Activated CD8-positive, alpha-beta memory T cell treated with anti-CD3 and anti-CD28 coated beads, Interleukin-2, amount 50 U/mL, for 4 hours (primary cell): ENCODE measurements at regions not wholly inside any gene's neighbourhood (a gene's known extent, or its start where the extent isn't known, plus 50 kb on each side); places are given as distances from the start of the nearest gene placed in this dataset.
"Not testable (repeated sequence)": the region's sequence is repeated elsewhere in the genome, so short reads cannot be mapped to it uniquely, and the experiment has no call there.

ENCODE experiments used
- DNase-seq: peaks from one replicate; pipeline ENCODE4 v3.0.0-alpha.2; 2020

DNA sequence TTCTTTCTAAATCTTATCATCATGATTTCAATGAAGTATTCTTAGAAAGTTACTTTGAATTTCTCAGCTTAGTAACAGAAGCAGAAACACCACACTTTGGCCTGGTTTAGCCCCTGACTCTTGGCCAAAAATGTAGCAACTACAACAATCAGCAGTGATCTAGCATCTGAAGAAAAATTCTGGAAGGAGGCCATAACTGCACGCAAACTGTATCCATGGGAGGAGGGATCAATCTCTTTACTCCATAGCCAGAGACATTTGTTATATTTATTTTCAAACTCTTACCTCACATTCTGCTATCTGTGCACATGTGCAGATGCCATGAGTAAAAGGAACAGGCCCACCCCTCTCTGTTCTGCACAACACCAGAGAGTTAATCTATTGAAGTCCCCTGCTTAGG is 251.0 kb upstream of the P2RY1 start:
- DNase-seq: no peak

DNA sequence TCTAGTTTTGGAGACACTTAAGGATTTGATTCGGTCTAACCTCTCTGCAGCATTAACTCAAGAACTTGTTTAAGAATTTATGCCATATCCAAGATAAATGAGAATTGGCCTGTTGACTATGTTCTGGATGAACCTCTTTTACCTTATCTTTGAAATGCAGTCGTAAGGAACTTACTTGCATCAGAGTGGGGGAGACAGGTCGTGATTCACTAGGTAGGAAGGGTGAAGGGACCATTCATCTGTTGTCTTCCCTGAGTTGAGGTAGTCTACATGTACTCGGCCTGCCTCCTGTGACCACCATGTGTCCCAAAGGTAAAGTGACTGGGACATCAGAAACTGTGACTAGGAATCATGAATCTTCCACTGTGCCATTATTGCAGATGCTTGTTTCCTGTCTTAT is 248.0 kb upstream of the P2RY1 start:
- no peak for DNase-seq

DNA sequence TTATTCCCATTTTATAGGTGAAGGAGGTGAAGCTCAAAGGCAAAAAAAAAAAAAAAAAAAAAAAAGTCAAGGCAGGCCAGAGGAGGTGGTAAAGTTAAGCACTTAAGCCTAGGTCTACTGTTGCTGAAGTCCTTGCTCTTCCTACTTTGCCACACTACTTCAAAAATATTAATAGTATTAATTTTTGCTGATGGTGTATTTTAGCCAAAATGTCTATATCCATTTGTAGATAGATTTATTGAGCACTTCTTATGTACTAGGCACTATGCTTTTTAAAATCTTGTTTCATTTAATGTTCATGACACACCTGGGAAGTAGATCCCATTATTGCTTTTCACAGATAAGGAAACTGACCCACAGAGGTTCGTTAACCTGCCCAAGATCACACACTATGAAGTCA is 247.1 kb upstream of the P2RY1 start:
- DNase-seq: no peak

DNA sequence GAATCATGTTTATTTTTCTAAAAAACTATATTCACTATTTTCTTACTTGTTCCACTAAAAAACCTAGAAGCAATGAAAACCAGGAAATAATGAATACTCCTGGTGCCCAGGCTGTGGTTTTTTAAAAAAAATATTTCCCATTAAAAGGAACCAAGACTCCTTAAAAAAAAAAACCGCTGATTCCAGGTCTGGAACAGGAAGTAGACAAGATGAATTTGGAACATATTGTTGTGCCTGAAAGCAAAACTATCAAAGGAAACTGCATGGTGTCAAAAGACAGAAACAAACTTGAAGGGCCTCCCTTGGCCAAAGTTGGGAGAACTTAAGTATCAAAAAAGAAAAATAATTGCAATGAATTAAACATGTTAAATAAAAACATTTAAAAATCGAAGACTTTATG is 245.3 kb upstream of the P2RY1 start:
- no peak for DNase-seq

DNA sequence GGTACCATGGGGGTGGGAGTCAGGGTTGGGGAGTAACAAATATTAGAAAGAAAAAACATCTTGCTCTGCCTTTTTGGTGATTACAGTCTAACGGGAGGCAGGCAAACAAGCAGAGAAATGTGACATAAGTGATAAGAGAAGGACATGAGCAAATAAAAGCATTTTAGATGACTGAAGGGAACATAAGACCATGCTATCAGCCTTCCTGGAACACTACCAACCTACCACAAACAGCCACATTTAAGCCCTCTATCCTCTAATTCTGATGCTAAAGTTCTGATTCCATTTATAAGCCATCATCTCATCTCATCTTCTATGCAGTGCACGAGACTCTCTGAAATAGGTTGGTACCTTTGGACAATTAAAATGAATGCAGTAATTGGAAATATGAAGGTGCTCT is 243.4 kb upstream of the P2RY1 start:
- DNase-seq: no peak

DNA sequence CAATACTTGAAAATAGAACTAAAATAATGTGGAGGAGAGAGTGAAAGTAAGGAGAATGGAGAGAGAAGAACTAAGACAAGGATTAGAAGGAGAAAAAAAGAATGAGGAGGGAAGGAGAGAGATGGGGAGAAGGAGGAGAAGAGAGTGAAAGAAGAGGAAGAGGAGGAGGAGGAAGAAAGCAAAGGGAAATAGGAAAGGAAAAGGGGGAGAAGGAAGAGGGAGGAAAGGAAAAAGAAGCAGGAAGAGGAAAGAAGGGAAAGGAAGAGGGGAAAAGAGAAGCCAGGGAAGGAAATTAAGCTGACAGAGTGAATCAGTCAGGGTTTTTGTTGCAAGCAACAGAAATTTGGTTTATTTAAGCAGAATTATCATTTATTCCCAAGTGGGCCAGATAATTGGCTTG is 241.7 kb upstream of the P2RY1 start:
- DNase-seq: no peak

DNA sequence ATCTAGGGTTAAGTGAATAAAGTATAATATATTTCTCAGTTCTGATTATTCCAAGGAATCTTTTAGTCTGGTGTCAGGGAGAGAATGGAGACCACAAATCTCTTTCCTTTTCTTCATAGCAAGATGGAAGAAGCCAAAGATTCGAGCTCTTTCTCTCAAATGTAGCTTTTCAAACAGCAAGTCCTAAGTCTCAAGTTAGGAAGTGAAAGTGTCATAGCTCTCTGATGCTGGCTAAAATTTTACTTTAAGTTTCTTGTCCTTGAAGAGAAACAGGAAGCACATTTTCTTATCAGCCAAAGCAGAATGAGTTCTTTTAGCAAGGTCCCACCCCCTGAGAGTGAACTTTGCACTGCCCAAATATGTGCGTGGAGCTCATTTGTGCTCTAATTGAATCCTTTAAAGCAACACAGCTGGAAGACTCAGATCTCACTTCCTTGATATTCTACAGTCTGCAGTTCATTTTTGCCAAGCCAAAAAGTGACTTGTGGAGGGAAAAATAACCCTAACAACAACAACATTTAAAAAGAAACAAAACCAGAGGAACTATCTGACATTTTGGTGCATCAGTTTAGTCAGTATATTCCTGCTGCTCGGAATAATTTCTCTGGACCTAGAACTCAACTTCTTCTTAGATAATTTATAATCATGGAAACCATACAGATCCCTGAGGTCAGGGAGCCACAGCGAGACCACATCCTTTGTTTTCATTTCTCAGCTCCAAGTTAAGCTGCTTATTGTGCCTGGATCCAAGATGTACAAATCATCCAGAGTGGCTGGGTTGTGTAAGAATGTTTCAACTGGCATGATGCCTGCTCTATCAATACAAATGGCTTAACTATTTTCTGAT is 238.7 kb upstream of the P2RY1 start:
- DNase-seq: no peak

DNA sequence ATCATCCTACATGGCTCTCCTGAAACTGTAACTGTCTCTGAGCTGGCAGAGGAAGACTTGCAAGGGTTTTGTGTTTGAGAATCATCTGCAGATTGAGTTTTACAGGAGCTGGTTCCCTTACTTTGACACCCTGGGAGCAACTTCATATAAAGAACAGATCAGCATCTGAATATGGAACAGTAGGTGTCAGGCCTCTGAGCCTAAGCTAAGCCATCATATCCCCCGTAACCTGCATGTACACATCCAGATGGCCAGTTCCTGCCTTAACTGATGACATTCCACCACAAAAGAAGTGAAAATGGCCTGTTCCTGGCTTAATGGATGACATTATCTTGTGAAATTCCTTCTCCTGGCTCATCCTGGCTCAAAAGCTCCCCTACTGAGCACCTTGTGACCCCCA is 238.1 kb upstream of the P2RY1 start:
- DNase-seq: not testable (repeated sequence)

DNA sequence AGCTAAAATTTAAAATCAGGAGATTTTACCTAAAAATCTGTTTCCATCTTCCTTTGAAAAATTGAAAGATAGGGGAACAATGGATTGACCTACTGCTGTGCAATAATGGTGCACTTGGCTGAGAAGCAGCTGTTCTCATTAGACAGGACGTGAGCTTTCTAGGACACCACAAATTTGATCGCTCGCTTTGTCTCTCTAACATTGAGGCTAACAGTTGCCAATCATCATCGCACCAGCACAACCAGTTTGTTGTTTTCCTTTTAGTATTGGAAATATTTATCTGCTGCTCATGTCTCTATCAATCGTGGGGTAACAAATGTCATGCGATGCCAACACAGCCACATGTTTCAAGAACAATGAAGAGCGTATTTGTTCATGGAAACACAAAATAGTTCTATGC is 228.8 kb upstream of the P2RY1 start:
- no peak for DNase-seq

DNA sequence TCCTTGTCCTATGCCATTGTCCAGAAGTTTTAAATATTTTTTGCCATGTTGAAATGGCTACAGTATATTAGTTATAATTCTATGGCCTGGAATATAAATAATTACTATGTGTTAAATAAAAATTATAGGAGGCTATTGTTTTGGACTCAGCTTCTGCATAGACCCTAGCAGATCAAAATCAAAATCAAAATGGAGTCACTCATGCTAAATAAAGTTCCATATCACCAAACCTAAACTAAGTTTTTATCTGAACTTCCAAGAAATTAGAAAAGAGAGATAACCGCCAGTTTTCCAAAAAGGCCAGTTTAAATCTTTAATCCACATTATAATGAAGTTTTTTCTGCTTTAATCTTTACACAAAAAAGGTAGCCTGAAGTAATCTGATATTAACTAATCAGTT is 227.8 kb upstream of the P2RY1 start:
- no peak for DNase-seq

DNA sequence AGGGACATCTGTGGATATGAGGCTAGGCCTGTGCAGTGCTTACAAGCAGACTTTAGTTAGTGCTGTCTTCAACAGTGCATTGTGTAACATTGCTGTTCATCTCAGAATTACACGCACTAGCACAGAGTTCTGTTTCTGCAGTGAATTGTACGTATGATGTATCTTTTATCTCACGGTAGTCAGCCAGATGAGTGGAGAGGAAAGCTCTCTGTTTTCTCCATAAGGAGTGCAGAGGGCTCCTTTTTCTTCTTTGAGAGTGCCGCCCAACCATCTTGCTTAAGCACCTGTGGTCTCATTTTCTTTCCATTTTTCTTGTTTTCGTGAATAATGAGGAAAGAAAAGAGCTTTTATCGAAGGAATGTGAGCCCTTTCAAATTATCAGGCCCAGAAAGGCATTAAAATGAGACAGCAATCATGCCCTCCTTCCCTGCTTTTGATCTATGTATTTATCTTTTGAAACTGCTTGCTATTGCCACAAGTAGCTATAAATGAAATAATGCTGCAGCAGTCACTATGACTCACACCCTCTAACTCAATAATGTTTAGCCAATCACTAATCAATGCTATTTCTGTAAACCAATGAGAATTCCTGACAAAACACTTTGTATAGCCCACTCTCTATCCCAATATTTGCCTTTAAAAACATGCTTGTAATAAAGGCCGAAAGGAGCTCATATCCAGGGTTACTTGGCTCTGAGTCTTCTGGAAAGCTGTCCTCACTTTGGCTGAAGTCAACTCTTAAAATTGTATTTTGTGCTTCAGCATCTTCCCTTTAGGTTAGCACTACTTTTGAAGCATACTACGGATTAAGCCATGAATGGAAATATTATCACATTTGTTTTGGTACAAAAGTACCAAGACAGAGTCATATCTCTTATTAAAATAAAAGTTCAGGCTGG is 226.0 kb upstream of the P2RY1 start:
- no peak for DNase-seq

DNA sequence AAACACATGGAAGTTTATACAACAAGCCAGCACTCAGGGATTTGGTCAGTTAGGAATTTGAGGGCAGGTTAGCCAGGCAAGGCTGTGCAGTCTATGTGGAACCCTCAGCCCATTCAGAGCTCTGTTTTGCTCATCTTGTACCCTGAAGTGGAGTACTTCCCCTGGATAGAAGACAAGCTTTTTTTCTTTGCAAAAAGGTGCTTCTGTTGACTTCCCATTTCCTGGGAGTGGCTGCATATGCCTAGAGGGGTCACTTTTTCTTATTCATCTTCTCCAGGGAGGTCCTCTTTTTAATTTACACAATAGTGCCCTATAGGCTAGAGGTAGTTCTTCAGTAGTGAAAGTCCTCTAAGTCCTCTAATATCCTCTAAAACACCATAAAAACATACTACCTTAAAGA is 225.0 kb upstream of the P2RY1 start:
- DNase-seq: no peak

DNA sequence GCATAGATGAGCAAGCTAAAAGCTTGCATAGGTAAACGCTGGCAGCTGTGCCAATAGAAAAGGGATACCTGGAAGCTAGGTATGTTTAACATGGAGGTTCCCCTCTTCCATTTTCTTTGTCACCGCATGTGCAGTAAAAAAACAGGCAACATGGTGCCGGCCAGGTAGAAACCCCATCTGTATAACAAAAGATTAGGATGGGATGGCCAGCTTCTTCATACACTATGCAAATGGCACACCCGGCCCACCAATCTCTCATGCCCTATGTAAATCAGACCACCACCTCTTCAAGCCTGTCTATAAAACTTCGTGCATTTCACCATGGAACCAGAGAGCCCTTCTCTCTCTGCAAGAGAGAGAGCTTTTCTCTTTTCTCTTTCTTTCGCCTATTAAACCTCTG is 224.3 kb upstream of the P2RY1 start:
- no peak for DNase-seq

DNA sequence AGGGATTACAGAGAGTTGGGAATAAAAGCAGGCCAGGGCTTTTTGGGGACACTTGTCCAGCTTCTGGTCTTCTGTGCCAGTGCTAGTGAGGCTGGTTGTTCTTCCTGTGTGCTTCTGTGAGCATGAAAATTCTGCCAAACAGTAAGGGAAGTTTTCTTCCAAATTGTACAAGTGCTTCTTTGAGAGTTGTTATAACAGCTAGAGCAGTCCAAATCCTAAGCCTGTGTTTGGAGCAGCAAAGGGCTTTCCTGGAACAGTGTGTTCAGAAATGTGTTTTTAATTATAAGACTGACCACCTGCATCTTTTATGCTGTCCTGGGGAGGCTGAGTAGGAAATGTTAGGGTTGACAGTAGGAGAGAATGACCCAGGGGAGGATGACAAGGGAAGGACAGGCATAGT is 223.0 kb upstream of the P2RY1 start:
- DNase-seq: no peak

DNA sequence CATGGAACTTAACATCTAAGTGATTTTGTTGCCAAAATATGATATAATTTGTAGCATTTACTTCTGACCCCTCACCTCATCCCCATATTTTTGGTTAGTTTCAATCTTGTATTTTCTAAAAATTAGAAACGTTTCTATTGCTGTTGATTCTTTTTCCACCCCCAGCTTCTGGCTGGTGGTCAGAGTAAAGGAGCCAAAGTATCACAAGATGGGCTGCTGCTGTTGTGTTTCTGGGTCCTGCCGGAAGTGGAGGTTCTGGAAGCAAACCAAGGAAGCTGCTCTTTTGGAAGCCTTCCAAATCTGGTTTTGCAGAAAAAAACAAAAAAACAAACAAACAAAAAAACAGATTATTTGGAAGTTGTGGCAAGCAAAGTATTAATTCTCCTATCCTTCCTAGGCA is 221.1 kb upstream of the P2RY1 start:
- DNase-seq: no peak

DNA sequence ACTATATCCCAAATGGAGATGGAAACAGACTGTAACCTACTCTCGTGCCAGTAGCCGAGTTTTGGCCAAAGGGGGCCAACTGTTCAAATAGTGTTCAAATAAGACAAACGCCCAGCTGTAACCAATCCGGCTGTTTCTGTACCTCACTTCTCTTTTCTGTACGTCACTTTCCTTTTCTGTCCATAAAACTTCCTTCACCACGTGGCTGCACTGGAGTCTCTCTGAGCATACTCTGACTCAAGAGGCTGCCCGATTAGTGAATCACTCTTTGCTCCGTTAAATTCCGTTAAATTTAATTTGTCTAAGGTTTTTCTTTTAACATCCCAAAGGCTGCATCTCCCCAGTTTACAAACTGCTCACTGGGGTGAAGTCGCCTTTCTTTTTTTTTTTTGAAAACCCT is 219.2 kb upstream of the P2RY1 start:
- no peak for DNase-seq

DNA sequence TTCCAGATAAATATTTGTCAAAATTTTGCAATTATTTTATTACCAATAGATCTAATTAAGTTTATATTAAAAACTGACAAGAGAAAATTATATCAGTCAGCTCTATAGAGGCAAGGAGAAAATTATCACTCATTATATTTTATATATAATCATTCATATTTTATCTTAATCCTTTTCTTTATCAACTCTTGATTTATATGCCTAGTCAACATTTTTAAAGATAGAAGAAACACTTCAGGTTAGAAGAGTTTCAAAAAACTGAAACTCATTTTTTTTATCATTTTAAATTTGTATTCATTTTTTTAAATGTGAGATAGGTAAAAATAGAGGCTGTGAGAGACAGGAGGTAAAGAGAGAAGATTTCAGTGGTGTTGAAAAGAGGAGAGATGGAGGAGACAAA is 217.3 kb upstream of the P2RY1 start:
- no peak for DNase-seq

DNA sequence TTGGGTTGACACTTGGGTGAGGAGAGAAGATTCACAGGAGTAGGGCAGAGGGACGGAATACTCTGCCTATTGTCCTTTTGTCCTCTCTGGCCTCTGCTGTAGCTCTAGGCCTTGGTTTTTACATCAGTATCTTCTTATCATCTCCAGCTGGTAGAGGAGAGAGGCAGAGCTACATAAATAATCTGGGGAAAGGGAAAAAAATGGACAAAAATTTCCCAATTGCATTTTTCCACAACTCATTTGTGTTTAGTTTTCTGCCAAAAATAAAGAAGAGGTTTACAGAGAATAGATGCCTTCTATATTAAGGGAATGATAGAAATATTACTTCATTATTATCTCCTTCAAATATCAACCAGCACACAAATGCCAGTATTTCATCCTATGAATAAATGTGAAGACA is 216.4 kb upstream of the P2RY1 start:
- DNase-seq: no peak

DNA sequence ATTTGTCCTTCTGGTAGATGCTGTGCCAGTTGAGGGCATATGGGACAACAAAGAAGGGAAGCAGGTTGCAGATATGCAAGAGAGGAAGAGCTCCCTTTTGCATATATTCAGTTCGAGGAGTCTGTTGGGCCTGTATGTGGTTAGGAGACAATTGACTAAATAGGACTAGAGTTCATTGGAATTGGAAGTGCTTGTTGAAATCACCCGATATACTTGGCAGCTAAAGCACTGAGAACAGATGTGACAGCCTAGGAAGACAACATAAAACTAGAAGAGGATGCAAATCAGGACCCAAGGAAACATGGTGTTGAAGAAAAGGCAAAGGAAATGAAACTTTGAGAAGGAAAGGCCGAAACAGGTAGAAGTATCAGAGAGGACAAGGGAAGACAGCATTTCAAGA is 215.2 kb upstream of the P2RY1 start:
- DNase-seq: no peak

DNA sequence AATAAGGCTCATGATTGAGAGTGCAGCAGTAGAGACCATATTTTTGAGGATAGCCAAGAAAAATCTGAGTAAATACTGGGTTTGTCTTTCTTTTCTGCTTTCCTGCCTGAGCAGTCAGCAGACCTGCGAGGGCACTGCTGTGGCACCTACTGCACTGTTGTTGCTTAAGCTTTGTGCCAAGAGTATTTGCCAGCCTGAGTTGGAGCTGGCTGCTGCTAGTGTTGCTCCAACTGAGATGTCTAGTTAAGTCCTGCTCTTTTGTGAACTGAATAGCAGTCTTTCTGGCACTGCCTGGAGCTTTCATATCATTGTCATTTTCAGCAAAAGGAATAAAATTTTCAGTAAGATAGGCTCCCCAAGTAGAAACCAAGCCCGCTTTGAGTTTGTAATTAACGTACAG is 214.5 kb upstream of the P2RY1 start:
- DNase-seq: no peak

DNA sequence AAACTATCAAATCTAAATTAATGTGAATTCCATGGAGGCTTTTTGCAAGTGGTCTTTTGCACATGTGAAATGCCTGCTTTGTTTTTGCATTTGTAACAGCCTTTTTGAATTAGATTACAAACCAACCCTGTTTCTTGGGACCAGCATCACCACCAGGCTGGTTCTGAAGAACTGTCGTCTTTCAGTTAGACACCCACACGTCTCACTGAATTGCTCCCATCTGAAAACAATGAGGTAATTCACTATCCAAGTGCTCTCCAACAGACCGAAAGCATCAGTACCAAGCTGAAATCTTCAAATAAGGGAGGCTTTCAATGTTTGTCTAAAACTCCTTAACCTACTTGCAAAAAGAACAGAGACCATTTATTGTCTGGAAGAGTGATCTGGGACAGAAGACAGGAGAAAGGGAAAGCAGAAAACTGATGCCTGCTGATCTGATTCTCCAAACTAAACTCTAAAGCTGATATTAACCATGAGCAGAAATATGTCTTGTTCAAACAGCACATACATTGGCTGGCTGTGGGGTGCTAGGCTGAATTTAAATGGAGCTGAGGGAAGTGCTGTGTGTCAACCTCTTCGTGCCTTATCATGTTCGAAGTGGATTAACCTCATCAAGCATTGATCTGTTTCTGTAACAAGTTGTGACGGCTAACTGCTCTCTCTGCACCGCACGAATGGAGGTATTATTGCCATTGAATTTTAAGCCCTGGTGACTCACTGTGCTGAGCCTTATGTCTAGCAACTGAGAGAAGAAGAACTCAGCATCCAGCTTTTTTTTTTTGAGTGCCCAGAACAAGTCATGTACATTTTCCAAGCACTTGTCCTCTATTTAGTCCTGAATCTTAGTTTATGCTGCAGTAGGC is 213.7 kb upstream of the P2RY1 start:
- no peak for DNase-seq

DNA sequence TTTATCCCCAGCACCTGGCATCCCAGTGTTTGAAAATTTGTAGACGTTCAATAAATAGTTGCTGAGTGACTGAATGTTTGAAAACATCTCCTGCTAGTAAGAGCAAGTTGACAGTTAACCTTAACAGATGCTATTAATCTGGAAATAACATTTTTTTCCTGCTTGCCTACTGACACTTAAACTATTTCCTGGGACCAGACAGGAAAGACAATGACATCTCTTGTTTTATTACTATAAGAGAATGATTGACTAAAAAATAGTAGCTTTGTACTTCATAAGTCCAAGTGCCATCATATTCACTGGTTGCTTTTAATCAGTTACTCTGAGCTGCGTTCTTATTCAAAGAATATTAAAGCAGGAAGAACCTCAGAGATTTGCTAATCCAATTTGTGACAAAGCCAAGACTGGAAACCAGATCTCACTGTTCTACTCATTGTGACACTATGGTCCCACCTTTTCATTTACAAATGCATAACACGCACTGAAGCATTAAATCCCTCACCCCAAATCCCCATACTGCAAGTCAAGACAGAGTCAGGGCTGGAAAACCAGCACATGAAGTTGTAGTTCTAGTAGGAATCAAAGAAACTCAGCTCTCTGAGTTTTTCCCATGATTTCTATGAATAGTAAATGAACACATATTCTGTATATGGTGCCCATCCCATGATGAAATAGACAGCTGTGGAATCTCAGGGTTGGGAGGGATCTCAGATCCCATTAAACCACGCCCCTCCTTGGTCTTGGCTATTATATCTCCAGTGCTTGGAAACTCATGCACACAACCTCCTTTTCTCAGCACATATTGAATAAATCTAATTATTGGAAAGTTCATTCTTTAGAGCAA is 212.7 kb upstream of the P2RY1 start:
- no peak for DNase-seq

DNA sequence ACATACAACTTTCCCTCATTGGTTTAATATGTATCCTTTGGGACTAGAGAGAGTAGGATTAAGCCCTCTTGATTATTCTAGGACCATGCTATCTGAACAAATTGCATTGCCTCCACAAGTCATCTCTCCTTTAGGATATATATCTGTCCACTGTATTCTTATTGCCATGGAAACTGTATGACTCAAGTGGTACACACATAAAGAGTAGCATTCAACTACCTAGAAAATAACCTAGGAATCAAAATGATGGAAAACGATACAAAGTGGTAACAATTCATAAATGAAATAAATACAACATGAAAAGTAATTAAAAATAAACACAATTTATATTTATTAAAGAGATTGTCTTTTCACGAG is 212.1 kb upstream of the P2RY1 start:
- no peak for DNase-seq
